Neuronal stem cell (in vitro differentiated cells): ENCODE measurements at regions not wholly inside any gene's neighbourhood (a gene's known extent, or its start where the extent isn't known, plus 50 kb on each side); places are given as distances from the start of the nearest gene placed in this dataset.

Source experiments
- DNase-seq: peaks from one replicate; pipeline ENCODE4 v3.0.0-alpha.2; 2013; ENCODE audit warnings: low spot score
- H2AFZ ChIP-seq: one replicate; pipeline ENCODE4 v1.6.1; 2013; ENCODE audit warnings: mild to moderate bottlenecking, low read length, inconsistent platforms
- H2AK5ac ChIP-seq: 2 replicates; pipeline ENCODE4 v1.6.1; 2013; ENCODE audit warnings: low read depth, mild to moderate bottlenecking, inconsistent platforms, low read length, moderate library complexity, mixed read lengths
- H2BK120ac ChIP-seq: 2 replicates; pipeline ENCODE4 v1.6.1; 2013; ENCODE audit warnings: low read depth, mild to moderate bottlenecking, inconsistent platforms, low read length, moderate library complexity, mixed read lengths
- H2BK12ac ChIP-seq: one replicate; pipeline ENCODE4 v1.6.1; 2013; ENCODE audit warnings: low read length, inconsistent platforms
- H2BK15ac ChIP-seq: 2 replicates; pipeline ENCODE4 v1.6.1; 2013; ENCODE audit warnings: mild to moderate bottlenecking, low read length, inconsistent platforms, mixed read lengths
- H2BK5ac ChIP-seq: one replicate; pipeline ENCODE4 v1.6.1; 2013; ENCODE audit warnings: inconsistent platforms, mild to moderate bottlenecking, low read length, moderate library complexity
- H3K14ac ChIP-seq: one replicate; pipeline ENCODE4 v1.6.1; 2013; ENCODE audit warnings: low read length, inconsistent platforms
- H3K18ac ChIP-seq: 2 replicates; pipeline ENCODE4 v1.6.1; 2013; ENCODE audit warnings: low read length, inconsistent platforms
- H3K23ac ChIP-seq: 2 replicates; pipeline ENCODE4 v1.6.1; 2013; ENCODE audit warnings: low read depth, mild to moderate bottlenecking, mixed read lengths, low read length, inconsistent platforms; ENCODE audit not compliant: poor library complexity
- H3K27ac ChIP-seq: replicated peaks from 3 replicates; pipeline ENCODE4 v1.5.1; 2013; ENCODE audit warnings: low read length, inconsistent platforms
- H3K27me3 ChIP-seq, 3 experiments: 2 replicates each; pipeline ENCODE4 v1.6.1; 2013; ENCODE audit warnings: low read length in 3 of 3, mild to moderate bottlenecking in 2 of 3, inconsistent platforms in 1 of 3, low read depth in 1 of 3, mixed read lengths in 1 of 3, moderate library complexity in 1 of 3; ENCODE audit not compliant: control insufficient read depth in 3 of 3, insufficient read depth in 3 of 3
- H3K36me3 ChIP-seq, 2 donors: replicated peaks in 1 of 2; 2 replicates each; pipeline ENCODE4 v1.6.1; 2013; ENCODE audit warnings: low read length in 2 of 2; ENCODE audit not compliant: control insufficient read depth in 2 of 2, insufficient read depth in 2 of 2
- H3K4ac ChIP-seq: 2 replicates; pipeline ENCODE4 v1.6.1; 2013; ENCODE audit warnings: inconsistent platforms, mild to moderate bottlenecking, low read length, moderate library complexity
- H3K4me1 ChIP-seq, 2 donors: 1 replicate in 1 of 2; 2 replicates in 1 of 2; pipeline ENCODE4 v1.6.1; 2013; ENCODE audit warnings: low read length in 2 of 2, low read depth in 1 of 2; ENCODE audit not compliant: control insufficient read depth in 2 of 2, insufficient read depth in 1 of 2
- H3K4me2 ChIP-seq: one replicate; pipeline ENCODE4 v1.6.1; 2013; ENCODE audit warnings: mild to moderate bottlenecking, low read length, inconsistent platforms; ENCODE audit not compliant: insufficient read depth, poor library complexity, severe bottlenecking
- H3K4me3 ChIP-seq, 2 donors: 2 replicates each; pipeline ENCODE4 v1.5.1; 2013; ENCODE audit warnings: low read length in 2 of 2, mild to moderate bottlenecking in 2 of 2, inconsistent platforms in 1 of 2, moderate library complexity in 1 of 2
- H3K79me1 ChIP-seq: one replicate; pipeline ENCODE4 v1.6.1; 2013; ENCODE audit warnings: low read depth, mild to moderate bottlenecking, inconsistent platforms, low read length, moderate library complexity
- H3K9ac ChIP-seq: one replicate; pipeline ENCODE4 v1.6.1; 2013; ENCODE audit warnings: mild to moderate bottlenecking, low read depth, low read length, inconsistent platforms; ENCODE audit not compliant: poor library complexity
- H3K9me3 ChIP-seq, 2 donors: replicated peaks in 1 of 2; 2 replicates each; pipeline versions ENCODE3 to v1.6.1; 2013; ENCODE audit warnings: low read length in 2 of 2, mild to moderate bottlenecking in 2 of 2, inconsistent platforms in 1 of 2, low read depth in 1 of 2, mixed read lengths in 1 of 2, moderate library complexity in 1 of 2; ENCODE audit not compliant: control insufficient read depth in 2 of 2, insufficient read depth in 1 of 2
- H4K8ac ChIP-seq: one replicate; pipeline ENCODE4 v1.6.1; 2013; ENCODE audit warnings: low read depth, mild to moderate bottlenecking, inconsistent platforms, low read length, moderate library complexity
- H4K91ac ChIP-seq: one replicate; pipeline ENCODE4 v1.6.1; 2013; ENCODE audit warnings: low read length, low read depth, mild to moderate bottlenecking, inconsistent platforms; ENCODE audit not compliant: poor library complexity
- WGBS, 2 donors: extraction: QIAGEN DNeasy Blood & Tissue Kit; methylation state at CpG; one replicate each; pipeline ENCODE4 v1.1.7; 2013; ENCODE audit warnings: missing lambda C conversion rate in 2 of 2, mixed read lengths in 1 of 2; ENCODE audit not compliant: insufficient read length in 2 of 2, insufficient replicate concordance in 1 of 2; ENCODE audit errors: extremely low coverage in 2 of 2; 5-methylcytosine and 5-hydroxymethylcytosine counted together

- no peak overlapping the region for H3K27ac ChIP-seq
Measured at GRCh38 chr6:133773776-133774175, 115.1 kb upstream of the TCF21 start.

GRCh38 chr6:133774356-133774755 is 114.6 kb upstream of the TCF21 start:
- Histone ChIP-seq H3K4ac (no peak overlapping the region), H3K36me3 (no peaks in the 10 kb centered on the region), H2BK12ac (no peak overlapping the region), H2AK5ac (no peak overlapping the region), H3K14ac (no peak overlapping the region), H3K4me1 (no peaks in the 10 kb centered on the region), H2AFZ (peak overlapping the region; percentile 1), H2BK15ac (no peak overlapping the region), H4K8ac (no peak overlapping the region), H2BK120ac (no peak overlapping the region), H2BK5ac (no peak overlapping the region), H3K27ac (no peak overlapping the region), H3K9me3 (no peaks in the 10 kb centered on the region), H3K23ac (no peak overlapping the region), H3K79me1 (no peaks in the 10 kb centered on the region), H3K27me3 (no peaks in the 10 kb centered on the region), H3K4me3 (no peak overlapping the region), H3K4me2 (no peak overlapping the region), H4K91ac (no peak overlapping the region), H3K9ac (no peak overlapping the region), H3K18ac (no peak overlapping the region)
- WGBS, 2 donors, result no CpG with 5 or more reads among the region's 2 CpGs
- no peak for DNase-seq

More at GRCh38 chr6:133773776-133774175, 115.1 kb upstream of the TCF21 start:
- H3K23ac ChIP-seq, result no peak overlapping the region
- WGBS, 2 donors, result no CpG with 5 or more reads among the region's 2 CpGs
- no peaks in the 10 kb centered on the region for H3K36me3 ChIP-seq
- no peaks in the 10 kb centered on the region for H3K4me1 ChIP-seq
- DNase-seq, result no peak
- no peak overlapping the region for H2AK5ac ChIP-seq
- H2BK120ac ChIP-seq, result no peak overlapping the region
- H2BK15ac ChIP-seq, result no peak overlapping the region
- no peak overlapping the region for H3K14ac ChIP-seq
- no peaks in the 10 kb centered on the region for H3K79me1 ChIP-seq
- no peak overlapping the region for H3K4me2 ChIP-seq
- no peak overlapping the region for H4K91ac ChIP-seq
- no peak overlapping the region for H4K8ac ChIP-seq
- H2AFZ ChIP-seq, result no peak overlapping the region
- H2BK12ac ChIP-seq, result no peak overlapping the region
- H3K27me3 ChIP-seq, result no peaks in the 10 kb centered on the region
- no peak overlapping the region for H2BK5ac ChIP-seq
- H3K4me3 ChIP-seq, result no peak overlapping the region
- no peak overlapping the region for H3K4ac ChIP-seq
- H3K18ac ChIP-seq, result no peak overlapping the region
- no peak overlapping the region for H3K9ac ChIP-seq
- no peaks in the 10 kb centered on the region for H3K9me3 ChIP-seq

- no peak overlapping the region for H3K4me3 ChIP-seq
- no peak overlapping the region for H3K23ac ChIP-seq
- H3K27ac ChIP-seq, result no peak overlapping the region
- no peak overlapping the region for H3K14ac ChIP-seq
- no peak overlapping the region for H3K4me2 ChIP-seq
- no peak overlapping the region for H3K4ac ChIP-seq
- no peaks in the 10 kb centered on the region for H3K79me1 ChIP-seq
- no peak overlapping the region for H3K18ac ChIP-seq
- H2BK12ac ChIP-seq, result no peak overlapping the region
- H3K4me1 ChIP-seq, result no peaks in the 10 kb centered on the region
- no peak overlapping the region for H2BK120ac ChIP-seq
- no peak overlapping the region for H2AK5ac ChIP-seq
- H2BK15ac ChIP-seq, result no peak overlapping the region
- no peak overlapping the region for H2AFZ ChIP-seq
- H4K8ac ChIP-seq, result no peak overlapping the region
- H4K91ac ChIP-seq, result no peak overlapping the region
- no peaks in the 10 kb centered on the region for H3K27me3 ChIP-seq
- no peak for DNase-seq
- no CpG with 5 or more reads among the region's 2 CpGs for WGBS, 2 donors
- no peak overlapping the region for H2BK5ac ChIP-seq
- no peak overlapping the region for H3K9ac ChIP-seq
- no peaks in the 10 kb centered on the region for H3K9me3 ChIP-seq
- H3K36me3 ChIP-seq, result no peaks in the 10 kb centered on the region
Measured at GRCh38 chr6:133778414-133779130, 110.3 kb upstream of the TCF21 start.

- Histone ChIP-seq H3K4me1 (no peaks in the 10 kb centered on the region), H3K9ac (no peak overlapping the region), H3K23ac (no peak overlapping the region), H4K8ac (no peak overlapping the region), H2BK15ac (no peak overlapping the region), H3K27me3 (no peaks in the 10 kb centered on the region), H2AK5ac (no peak overlapping the region), H3K79me1 (no peaks in the 10 kb centered on the region), H3K18ac (no peak overlapping the region), H4K91ac (no peak overlapping the region), H3K14ac (no peak overlapping the region), H3K36me3 (no peaks in the 10 kb centered on the region), H2BK120ac (no peak overlapping the region), H3K4ac (no peak overlapping the region), H2AFZ (no peak overlapping the region), H3K9me3 (no peaks in the 10 kb centered on the region), H3K4me2 (no peak overlapping the region), H2BK5ac (no peak overlapping the region), H2BK12ac (no peak overlapping the region), H3K4me3 (no peak overlapping the region), H3K27ac (no peak overlapping the region)
- no peak for DNase-seq
- no CpG with 5 or more reads among the region's 2 CpGs for WGBS, 2 donors
Measured at GRCh38 chr6:133779916-133780695, 108.8 kb upstream of the TCF21 start.
